Chondrocyte (in vitro differentiated cells): ENCODE measurements at regions not wholly inside any gene's neighbourhood (a gene's known extent, or its start where the extent isn't known, plus 50 kb on each side); places are given as distances from the start of the nearest gene placed in this dataset.

ENCODE experiments used
- DNase-seq: peaks from one replicate; pipeline ENCODE4 v3.0.0; 2021; ENCODE audit warnings: mixed read lengths, low spot score
- H3K27ac Mint-ChIP-seq: one replicate; pipeline ENCODE4 v1.8.0; 2021; ENCODE audit warnings: mild to moderate bottlenecking, moderate library complexity, mixed read lengths; ENCODE audit not compliant: unreplicated experiment
- H3K27me3 Mint-ChIP-seq: 2 replicates; pipeline ENCODE4 v1.8.0; 2021; ENCODE audit warnings: low read depth, mixed read lengths
- H3K36me3 Mint-ChIP-seq: 2 replicates; pipeline ENCODE4 v1.8.0; 2021; ENCODE audit warnings: low read depth, mixed read lengths
- H3K4me1 Mint-ChIP-seq: 2 replicates; pipeline ENCODE4 v1.8.0; 2021; ENCODE audit warnings: low read depth, mild to moderate bottlenecking, mixed read lengths
- H3K4me3 Mint-ChIP-seq: one replicate; pipeline ENCODE4 v1.8.0; 2021; ENCODE audit warnings: mild to moderate bottlenecking, moderate library complexity, mixed read lengths; ENCODE audit not compliant: unreplicated experiment
- H3K9me3 Mint-ChIP-seq: 2 replicates; pipeline ENCODE4 v1.8.0; 2021; ENCODE audit warnings: low read depth, mixed read lengths
- TF ChIP-seq, protein P1 (sequence below): fragments of 200-600 bp; sonication (generic); IDR thresholded peaks from 2 replicates; pipeline ENCODE4 v1.5.0; 2021; ENCODE audit warnings: antibody characterized with exemption, mild to moderate bottlenecking, moderate library complexity

DNA sequence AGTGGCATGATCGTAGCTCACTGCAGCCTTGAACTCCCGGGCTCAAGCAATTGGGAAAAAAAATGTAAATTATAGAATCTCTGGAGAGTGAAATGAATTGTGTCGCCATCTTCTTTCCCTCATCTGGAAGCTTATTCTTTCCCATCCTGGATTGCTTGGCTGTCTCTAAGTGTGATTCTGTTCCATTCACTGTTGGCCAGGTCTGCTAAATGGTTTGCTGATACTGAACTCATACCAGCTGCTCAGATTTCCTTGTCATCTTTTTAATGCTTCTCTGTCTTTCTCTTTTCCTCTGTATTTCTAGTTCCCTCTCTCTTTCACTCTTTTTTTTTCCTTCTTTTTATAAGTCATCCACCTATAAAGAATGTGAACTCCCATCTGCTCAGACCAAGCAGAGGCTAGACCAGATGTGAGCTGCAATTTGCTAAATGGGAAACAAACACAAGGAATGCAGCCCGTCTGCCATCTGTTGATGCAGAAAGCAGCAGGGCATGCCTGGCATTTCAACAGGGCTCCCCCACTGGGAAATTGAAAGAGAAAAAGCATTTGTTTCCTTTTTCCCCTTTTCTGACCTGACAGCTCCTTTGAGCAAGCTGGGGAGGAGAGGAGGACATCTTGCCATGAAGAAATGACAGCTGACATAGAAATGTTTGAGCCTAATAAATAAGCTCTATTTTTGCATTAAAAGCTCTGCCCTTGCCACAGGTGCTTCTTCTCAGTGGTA is 1823.6 kb upstream of the FLRT2 start:
- peaks cover 1% of the 10 kb centered on the region for H3K36me3 Mint-ChIP-seq

DNA sequence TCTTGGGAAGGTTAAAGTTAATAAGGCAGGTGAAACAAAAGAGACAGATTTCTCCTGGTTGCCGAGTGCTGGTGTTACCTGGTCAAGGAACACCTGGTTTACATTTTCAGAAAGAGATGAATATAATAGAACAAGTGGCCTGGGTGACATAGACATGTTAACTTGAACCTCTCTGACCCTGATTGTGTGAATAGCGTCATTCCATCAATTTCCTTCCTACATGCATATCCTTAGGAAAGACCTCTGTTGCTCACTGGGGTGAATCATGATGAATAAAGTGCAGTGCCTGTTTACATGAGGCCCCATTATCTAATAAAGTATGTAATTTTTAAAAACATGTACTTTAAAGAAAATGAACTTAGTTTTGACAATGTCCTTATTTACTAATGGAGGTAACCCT is 1822.9 kb upstream of the FLRT2 start:
- TF ChIP-seq, protein P1, sequence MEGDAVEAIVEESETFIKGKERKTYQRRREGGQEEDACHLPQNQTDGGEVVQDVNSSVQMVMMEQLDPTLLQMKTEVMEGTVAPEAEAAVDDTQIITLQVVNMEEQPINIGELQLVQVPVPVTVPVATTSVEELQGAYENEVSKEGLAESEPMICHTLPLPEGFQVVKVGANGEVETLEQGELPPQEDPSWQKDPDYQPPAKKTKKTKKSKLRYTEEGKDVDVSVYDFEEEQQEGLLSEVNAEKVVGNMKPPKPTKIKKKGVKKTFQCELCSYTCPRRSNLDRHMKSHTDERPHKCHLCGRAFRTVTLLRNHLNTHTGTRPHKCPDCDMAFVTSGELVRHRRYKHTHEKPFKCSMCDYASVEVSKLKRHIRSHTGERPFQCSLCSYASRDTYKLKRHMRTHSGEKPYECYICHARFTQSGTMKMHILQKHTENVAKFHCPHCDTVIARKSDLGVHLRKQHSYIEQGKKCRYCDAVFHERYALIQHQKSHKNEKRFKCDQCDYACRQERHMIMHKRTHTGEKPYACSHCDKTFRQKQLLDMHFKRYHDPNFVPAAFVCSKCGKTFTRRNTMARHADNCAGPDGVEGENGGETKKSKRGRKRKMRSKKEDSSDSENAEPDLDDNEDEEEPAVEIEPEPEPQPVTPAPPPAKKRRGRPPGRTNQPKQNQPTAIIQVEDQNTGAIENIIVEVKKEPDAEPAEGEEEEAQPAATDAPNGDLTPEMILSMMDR: no peak
- no peak for DNase-seq
- Mint-ChIP-seq H3K27me3 (no peaks in the 10 kb centered on the region), H3K36me3 (peaks cover 1% of the 10 kb centered on the region), H3K4me3 (no peak overlapping the region), H3K27ac (no peak overlapping the region), H3K4me1 (peaks cover 14% of the 10 kb centered on the region), H3K9me3 (peaks cover 13% of the 10 kb centered on the region)

More for the DNA sequence above, 1823.6 kb upstream of the FLRT2 start:
- H3K27ac Mint-ChIP-seq: no peak overlapping the region
- no peaks in the 10 kb centered on the region for H3K27me3 Mint-ChIP-seq
- no peak for DNase-seq
- H3K4me3 Mint-ChIP-seq: no peak overlapping the region
- H3K4me1 Mint-ChIP-seq: peaks cover 14% of the 10 kb centered on the region
- peaks cover 13% of the 10 kb centered on the region for H3K9me3 Mint-ChIP-seq
- TF ChIP-seq, protein P1: no peak

DNA sequence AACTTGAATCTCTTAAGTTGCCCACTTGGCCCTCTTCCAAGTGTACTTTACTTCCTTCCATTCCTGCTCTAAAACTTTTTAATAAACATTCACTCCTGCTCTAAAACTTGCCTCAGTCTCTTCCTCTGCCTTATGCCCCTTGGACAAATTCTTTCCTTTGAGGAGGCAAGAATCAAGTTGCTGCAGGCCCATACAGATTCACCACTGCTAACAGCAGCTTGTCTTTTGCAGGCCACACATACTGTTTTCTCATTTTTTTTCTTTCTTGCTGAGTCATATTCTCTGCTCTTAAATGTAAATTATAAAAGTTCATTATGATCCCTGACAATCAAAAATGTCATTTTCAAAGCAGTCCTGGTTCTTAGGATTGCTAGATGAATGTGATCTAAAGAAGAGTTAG is 1820.8 kb upstream of the FLRT2 start:
- Mint-ChIP-seq H3K9me3 (peaks cover 12% of the 10 kb centered on the region), H3K4me1 (peaks cover 15% of the 10 kb centered on the region), H3K27ac (no peak overlapping the region), H3K4me3 (no peak overlapping the region), H3K27me3 (no peaks in the 10 kb centered on the region), H3K36me3 (peaks cover 1% of the 10 kb centered on the region)
- DNase-seq: no peak
- TF ChIP-seq, protein P1: no peak

DNA sequence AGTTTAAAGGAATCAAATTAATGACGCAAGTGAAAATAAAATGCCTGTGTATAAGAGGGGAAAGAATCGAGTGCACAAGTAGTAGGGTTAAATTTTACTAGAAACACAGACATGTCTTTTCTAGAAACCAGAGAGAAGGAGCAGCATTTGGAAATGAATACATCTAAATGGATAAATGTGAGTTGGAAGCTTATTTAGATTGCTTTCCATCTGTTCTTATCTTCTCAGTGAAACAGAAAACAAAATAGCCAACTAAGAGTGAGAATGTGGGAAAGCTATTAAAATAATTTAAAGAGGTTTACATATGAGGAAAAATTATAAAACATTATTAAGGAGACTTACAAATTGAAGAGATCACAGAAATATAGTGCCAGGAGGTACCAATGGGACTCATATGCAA is 1818.9 kb upstream of the FLRT2 start:
- no peak for DNase-seq
- Mint-ChIP-seq H3K27ac (no peak overlapping the region), H3K9me3 (peaks cover 10% of the 10 kb centered on the region), H3K4me1 (peaks cover 15% of the 10 kb centered on the region), H3K27me3 (no peaks in the 10 kb centered on the region), H3K36me3 (peaks cover 1% of the 10 kb centered on the region), H3K4me3 (no peak overlapping the region)
- TF ChIP-seq, protein P1: no peak

DNA sequence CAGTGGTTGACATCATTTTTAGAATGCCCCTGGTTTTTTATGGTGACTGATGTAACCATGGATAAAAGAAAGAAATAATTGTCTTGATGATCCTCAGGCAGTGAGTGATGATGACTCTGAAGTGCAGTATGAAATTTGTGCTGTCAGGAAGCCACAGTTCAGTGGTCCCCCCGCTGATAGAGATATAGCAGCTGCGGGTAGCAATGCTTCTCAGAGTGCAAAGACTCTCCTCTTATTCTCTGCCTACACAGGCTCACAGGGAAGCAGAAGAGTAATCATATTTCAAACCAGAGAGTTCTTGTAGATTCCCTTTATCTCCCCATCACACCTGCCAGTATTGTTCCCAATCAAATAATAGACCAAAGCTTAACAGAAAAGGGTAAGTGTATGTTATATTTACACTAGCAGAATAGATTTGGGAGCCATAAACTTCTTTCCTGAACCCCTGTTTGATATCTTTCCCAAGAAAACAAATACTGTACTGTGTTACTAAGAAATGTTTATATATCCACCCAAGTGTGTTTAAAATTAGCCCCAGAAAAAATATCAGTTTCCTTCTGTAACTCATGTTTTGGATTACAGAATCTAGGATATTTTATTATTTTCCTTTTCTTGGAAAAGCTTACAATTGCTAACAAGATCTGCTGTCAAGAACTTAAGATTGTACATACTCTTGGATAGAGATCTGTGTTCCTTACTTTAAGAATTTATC is 1817.4 kb upstream of the FLRT2 start:
- Mint-ChIP-seq H3K36me3 (peaks cover 1% of the 10 kb centered on the region), H3K4me3 (no peak overlapping the region), H3K4me1 (peaks cover 5% of the 10 kb centered on the region), H3K9me3 (peaks cover 6% of the 10 kb centered on the region), H3K27ac (peak overlapping the region; percentile 25), H3K27me3 (no peaks in the 10 kb centered on the region)
- TF ChIP-seq, protein P1: no peak
- DNase-seq: no peak
